H9 (cell line): ENCODE measurements at regions not wholly inside any gene's neighbourhood (a gene's known extent, or its start where the extent isn't known, plus 50 kb on each side); places are given as distances from the start of the nearest gene placed in this dataset.

Experiments
- DNase-seq: peaks from one replicate; pipeline ENCODE4 v3.0.0-alpha.2; 2017
- H2AFZ ChIP-seq: one replicate; pipeline ENCODE4 v1.6.1; 2013; ENCODE audit warnings: mild to moderate bottlenecking, low read length, control low read depth, moderate library complexity
- H2AK5ac ChIP-seq: 2 replicates; pipeline ENCODE4 v1.6.1; 2013; ENCODE audit warnings: low read length, control low read depth, mixed read lengths; ENCODE audit not compliant: insufficient read length
- H2BK120ac ChIP-seq: one replicate; pipeline ENCODE4 v1.6.1; 2013; ENCODE audit warnings: low read depth, mild to moderate bottlenecking, low read length, control low read depth, inconsistent platforms; ENCODE audit not compliant: poor library complexity, severe bottlenecking
- H2BK12ac ChIP-seq: 2 replicates; pipeline ENCODE4 v1.6.1; 2013; ENCODE audit warnings: low read length, control low read depth, mixed read lengths, low read depth; ENCODE audit not compliant: insufficient read length
- H2BK15ac ChIP-seq: 2 replicates; pipeline ENCODE4 v1.6.1; 2013; ENCODE audit warnings: low read depth, low read length, control low read depth
- H2BK20ac ChIP-seq: one replicate; pipeline ENCODE4 v1.6.1; 2013; ENCODE audit warnings: low read depth, mild to moderate bottlenecking, low read length, control low read depth, inconsistent platforms; ENCODE audit not compliant: poor library complexity, severe bottlenecking
- H2BK5ac ChIP-seq: 2 replicates; pipeline ENCODE4 v1.6.1; 2013; ENCODE audit warnings: low read length, control low read depth, mixed read lengths; ENCODE audit not compliant: insufficient read length
- H3K14ac ChIP-seq: 2 replicates; pipeline ENCODE4 v1.6.1; 2013; ENCODE audit warnings: low read length, control low read depth; ENCODE audit not compliant: insufficient read depth
- H3K18ac ChIP-seq: 2 replicates; pipeline ENCODE4 v1.6.1; 2013; ENCODE audit warnings: low read depth, mild to moderate bottlenecking, mixed read lengths, low read length, control low read depth; ENCODE audit not compliant: insufficient read length
- H3K23ac ChIP-seq: 2 replicates; pipeline ENCODE4 v1.6.1; 2013; ENCODE audit warnings: low read length, control low read depth, mixed read lengths, low read depth; ENCODE audit not compliant: insufficient read length
- H3K23me2 ChIP-seq: 2 replicates; pipeline ENCODE4 v1.6.1; 2013; ENCODE audit warnings: low read depth, mild to moderate bottlenecking, mixed read lengths, low read length, control low read depth; ENCODE audit not compliant: insufficient read length, poor library complexity, severe bottlenecking
- H3K27ac ChIP-seq: 2 replicates; pipeline ENCODE4 v1.5.1; 2013; ENCODE audit warnings: low read length, control low read depth, mixed read lengths, low read depth; ENCODE audit not compliant: insufficient read length
- H3K27me3 ChIP-seq: 2 replicates; pipeline ENCODE4 v1.6.1; 2013; ENCODE audit warnings: low read length, control low read depth, inconsistent platforms; ENCODE audit not compliant: insufficient read depth
- H3K4ac ChIP-seq: 2 replicates; pipeline ENCODE4 v1.6.1; 2013; ENCODE audit warnings: low read depth, mild to moderate bottlenecking, control low read depth, inconsistent platforms, low read length, moderate library complexity
- H3K4me1 ChIP-seq: 2 replicates; pipeline ENCODE4 v1.6.1; 2013; ENCODE audit warnings: low read length, control low read depth, inconsistent platforms; ENCODE audit not compliant: insufficient read depth
- H3K4me2 ChIP-seq: 2 replicates; pipeline ENCODE4 v1.6.1; 2013; ENCODE audit warnings: low read length, control low read depth, mixed read lengths; ENCODE audit not compliant: insufficient read length, insufficient read depth
- H3K56ac ChIP-seq: 2 replicates; pipeline ENCODE4 v1.6.1; 2013; ENCODE audit warnings: low read depth, mild to moderate bottlenecking, mixed read lengths, low read length, control low read depth; ENCODE audit not compliant: insufficient read length
- H3K79me1 ChIP-seq: 2 replicates; pipeline ENCODE4 v1.6.1; 2013; ENCODE audit warnings: low read depth, mild to moderate bottlenecking, moderate library complexity, low read length, control low read depth, inconsistent platforms; ENCODE audit not compliant: insufficient read depth, poor library complexity, severe bottlenecking
- H3K79me2 ChIP-seq: 2 replicates; pipeline ENCODE4 v1.6.1; 2013; ENCODE audit warnings: low read length, control low read depth, inconsistent platforms; ENCODE audit not compliant: insufficient read depth
- H3K9ac ChIP-seq: 2 replicates; pipeline ENCODE4 v1.6.1; 2013; ENCODE audit warnings: low read length, control low read depth, mixed read lengths; ENCODE audit not compliant: insufficient read length; ENCODE audit errors: extremely low read depth
- H3K9me3 ChIP-seq: one replicate; pipeline ENCODE4 v1.6.1; 2013; ENCODE audit warnings: low read depth, low read length, inconsistent platforms; ENCODE audit not compliant: control insufficient read depth
- H3T11ph ChIP-seq: one replicate; pipeline ENCODE4 v1.6.1; 2013; ENCODE audit warnings: mild to moderate bottlenecking, low read length, control low read depth, inconsistent platforms
- H4K20me1 ChIP-seq: one replicate; pipeline ENCODE4 v1.6.1; 2013; ENCODE audit not compliant: control insufficient read depth, insufficient read length, insufficient read depth
- H4K5ac ChIP-seq: 2 replicates; pipeline ENCODE4 v1.6.1; 2013; ENCODE audit warnings: low read depth, mild to moderate bottlenecking, mixed read lengths, low read length, control low read depth; ENCODE audit not compliant: insufficient read length
- H4K8ac ChIP-seq: replicated peaks from 2 replicates; pipeline ENCODE4 v1.6.1; 2013; ENCODE audit warnings: low read length, control low read depth, mixed read lengths, low read depth; ENCODE audit not compliant: insufficient read length
- H4K91ac ChIP-seq: 2 replicates; pipeline ENCODE4 v1.6.1; 2013; ENCODE audit warnings: low read depth, mild to moderate bottlenecking, moderate library complexity, mixed read lengths, low read length, control low read depth; ENCODE audit not compliant: insufficient read length
- H3K27ac Mint-ChIP-seq, 3 experiments: 2 replicates in 2 of 3; 3 replicates in 1 of 3; pipeline ENCODE4 v1.8.0; 2020 to 2021; ENCODE audit warnings: mixed read lengths in 3 of 3, mild to moderate bottlenecking in 1 of 3, moderate library complexity in 1 of 3
- H3K27me3 Mint-ChIP-seq: 2 replicates; pipeline ENCODE4 v1.8.0; 2021; ENCODE audit warnings: low read depth, mild to moderate bottlenecking, moderate library complexity, mixed read lengths
- H3K36me3 Mint-ChIP-seq, 3 experiments: 2 replicates in 2 of 3; 3 replicates in 1 of 3; pipeline ENCODE4 v1.8.0; 2020 to 2021; ENCODE audit warnings: low read depth in 3 of 3, mixed read lengths in 3 of 3; ENCODE audit not compliant: insufficient read depth in 1 of 3
- H3K4me1 Mint-ChIP-seq, 2 experiments: 2 replicates each; pipeline ENCODE4 v1.8.0; 2020; ENCODE audit warnings: mixed read lengths in 2 of 2
- H3K4me3 Mint-ChIP-seq, 2 experiments: 2 replicates in 1 of 2; 3 replicates in 1 of 2; pipeline ENCODE4 v1.8.0; 2020 to 2021; ENCODE audit warnings: mild to moderate bottlenecking in 2 of 2, mixed read lengths in 2 of 2, moderate library complexity in 1 of 2
- H3K9me3 Mint-ChIP-seq, 2 experiments: 2 replicates in 1 of 2; 3 replicates in 1 of 2; pipeline ENCODE4 v1.8.0; 2020; ENCODE audit warnings: mild to moderate bottlenecking in 2 of 2, mixed read lengths in 2 of 2, moderate library complexity in 1 of 2
- WGBS: extraction: QIAGEN DNeasy Blood & Tissue Kit; methylation state at CpG from one replicate; pipeline ENCODE4 v1.1.7; 2013; ENCODE audit warnings: missing lambda C conversion rate, low lambda C conversion rate, mixed read lengths; ENCODE audit not compliant: insufficient read length; ENCODE audit errors: extremely low coverage; 5-methylcytosine and 5-hydroxymethylcytosine counted together
- TF ChIP-seq, protein P1 (sequence below): fragments of 200-600 bp; sonication (generic); conservative IDR thresholded peaks from 3 replicates; pipeline ENCODE4 v1.8.0; 2021; ENCODE audit warnings: antibody characterized with exemption, mild to moderate bottlenecking

DNA sequence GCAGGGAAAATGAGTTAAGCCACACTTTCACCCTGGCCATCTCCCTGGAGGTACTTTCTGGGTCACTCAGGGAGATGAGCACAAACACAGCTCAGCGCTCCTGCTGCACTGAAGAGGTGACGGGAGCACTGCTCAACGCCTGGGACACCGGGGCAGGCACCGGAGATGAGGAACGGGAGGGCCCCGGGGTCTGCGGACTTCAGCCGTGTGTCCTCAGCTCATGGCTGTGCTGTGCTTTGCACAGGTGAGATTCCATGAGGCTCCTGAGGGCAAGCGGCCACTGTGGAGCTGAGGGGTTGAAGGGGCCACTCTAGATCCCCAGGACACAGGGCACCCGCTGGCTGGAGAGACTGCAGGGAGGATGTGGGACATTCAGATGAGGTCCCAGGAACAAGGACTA lies 234.2 kb upstream of the EXOC2 start:
- Mint-ChIP-seq H3K27me3 (peaks cover 15% of the 10 kb centered on the region), H3K9me3 (peaks cover 8 to 20% of the 10 kb centered on the region in 2 experiments; a peak in 3 of 5 replicates), H3K36me3 (peaks cover 0 to 7% (median 0%) of the 10 kb centered on the region in 3 experiments; a peak in 2 of 7 replicates), H3K4me1 (no peaks in the 10 kb centered on the region), H3K4me3 (no peak overlapping the region), H3K27ac (no peak overlapping the region)
- Histone ChIP-seq H2AK5ac (no peak overlapping the region), H2BK20ac (no peak overlapping the region), H3K23me2 (no peaks in the 10 kb centered on the region), H3K56ac (no peak overlapping the region), H2BK120ac (no peak overlapping the region), H4K91ac (no peak overlapping the region), H3K79me2 (no peaks in the 10 kb centered on the region), H3K4me1 (no peaks in the 10 kb centered on the region), H4K20me1 (no peaks in the 10 kb centered on the region), H3K14ac (no peak overlapping the region; the same call in 1 of the 2 replicates), H3K27ac (no peak overlapping the region), H2AFZ (no peak overlapping the region), H3K4ac (no peak overlapping the region), H3K9me3 (no peaks in the 10 kb centered on the region), H3K9ac (no peak overlapping the region), H4K5ac (no peak overlapping the region), H3K18ac (no peak overlapping the region), H3T11ph (no peak overlapping the region), H4K8ac (no peak overlapping the region), H3K23ac (no peak overlapping the region), H2BK5ac (no peak overlapping the region), H2BK12ac (no peak overlapping the region), H2BK15ac (no peak overlapping the region), H3K4me2 (no peak overlapping the region), H3K79me1 (no peaks in the 10 kb centered on the region), H3K27me3 (no peaks in the 10 kb centered on the region)
- DNase-seq = no peak
- no CpG with 5 or more reads among the region's 11 CpGs for WGBS
- TF ChIP-seq, protein P1, sequence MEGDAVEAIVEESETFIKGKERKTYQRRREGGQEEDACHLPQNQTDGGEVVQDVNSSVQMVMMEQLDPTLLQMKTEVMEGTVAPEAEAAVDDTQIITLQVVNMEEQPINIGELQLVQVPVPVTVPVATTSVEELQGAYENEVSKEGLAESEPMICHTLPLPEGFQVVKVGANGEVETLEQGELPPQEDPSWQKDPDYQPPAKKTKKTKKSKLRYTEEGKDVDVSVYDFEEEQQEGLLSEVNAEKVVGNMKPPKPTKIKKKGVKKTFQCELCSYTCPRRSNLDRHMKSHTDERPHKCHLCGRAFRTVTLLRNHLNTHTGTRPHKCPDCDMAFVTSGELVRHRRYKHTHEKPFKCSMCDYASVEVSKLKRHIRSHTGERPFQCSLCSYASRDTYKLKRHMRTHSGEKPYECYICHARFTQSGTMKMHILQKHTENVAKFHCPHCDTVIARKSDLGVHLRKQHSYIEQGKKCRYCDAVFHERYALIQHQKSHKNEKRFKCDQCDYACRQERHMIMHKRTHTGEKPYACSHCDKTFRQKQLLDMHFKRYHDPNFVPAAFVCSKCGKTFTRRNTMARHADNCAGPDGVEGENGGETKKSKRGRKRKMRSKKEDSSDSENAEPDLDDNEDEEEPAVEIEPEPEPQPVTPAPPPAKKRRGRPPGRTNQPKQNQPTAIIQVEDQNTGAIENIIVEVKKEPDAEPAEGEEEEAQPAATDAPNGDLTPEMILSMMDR = no peak
